Motor neuron (in vitro differentiated cells): ENCODE measurements at regions not wholly inside any gene's neighbourhood (a gene's known extent, or its start where the extent isn't known, plus 50 kb on each side); places are given as distances from the start of the nearest gene placed in this dataset.
A peak's percentile ranks its signal among the peaks of the same experiment; 100 is the strongest.

Source experiments
- ATAC-seq, 8 experiments: fragments of 200-7000 bp; cut with Tn5 transposase; replicated peaks in 6 of 8; 2 replicates each; pipeline ENCODE4 v1.8.0; 2021; ENCODE audit warnings: mild to moderate bottlenecking in 8 of 8, moderate library complexity in 8 of 8
- H3K27ac ChIP-seq, 2 donors: fragments of 250-450 bp; sonication (Bioruptor Pico); 2 replicates each; pipeline ENCODE4 v1.9.0; 2021; ENCODE audit warnings: antibody characterized with exemption in 2 of 2, mild to moderate bottlenecking in 2 of 2, moderate library complexity in 1 of 2
- H3K4me1 ChIP-seq, 2 donors: fragments of 250-450 bp; sonication (Bioruptor Pico); replicated peaks in 1 of 2; 2 replicates each; pipeline ENCODE4 v1.6.1; 2021; ENCODE audit warnings: antibody characterized with exemption in 2 of 2, mild to moderate bottlenecking in 2 of 2, moderate library complexity in 1 of 2
- H3K4me3 ChIP-seq, 5 donors: fragments of 250-450 bp; sonication (Bioruptor Pico); 2 replicates each; pipeline ENCODE4 v1.9.0; 2021; ENCODE audit warnings: antibody characterized with exemption in 5 of 5, mild to moderate bottlenecking in 5 of 5, moderate library complexity in 4 of 5
- WGBS, 10 experiments: fragments of 450-650 bp; shearing (Covaris generic); methylation state at CpG; one replicate each; pipeline ENCODE4 v1.0.0; 2022; 5-methylcytosine and 5-hydroxymethylcytosine counted together
- in situ Hi-C, 9 experiments: fragments of 400-800 bp; cut with MboI; loops; one replicate each; pipeline ENCODE4 v1.15.0; 2021; ENCODE audit warnings: low sequenced_read_pairs in 9 of 9, low pct_unique_long_range_greater_than_20kb in 2 of 9; ENCODE audit not compliant: unreplicated experiment in 9 of 9

DNA sequence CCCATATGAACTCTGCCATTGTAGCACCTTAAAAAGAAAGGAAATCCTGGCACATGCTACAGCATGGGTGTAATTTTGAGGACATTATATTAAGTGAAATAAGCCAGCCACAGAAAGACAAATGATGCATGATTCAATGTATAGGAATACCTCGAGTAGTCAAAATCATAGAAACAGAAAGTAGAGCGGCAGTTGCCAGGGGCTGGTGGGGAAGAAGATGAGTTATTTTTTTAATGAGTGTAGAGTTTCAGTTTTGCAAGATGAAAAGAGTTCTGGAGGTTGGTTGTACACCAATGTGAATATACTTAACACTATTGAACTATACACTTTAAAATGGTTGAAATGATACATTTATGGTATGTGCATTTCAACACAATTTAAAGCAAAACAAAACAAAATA is 133.0 kb downstream of the ZDHHC21 start:
- in situ Hi-C loops, result no loop called here
- no peak overlapping the region for H3K4me3 ChIP-seq
- no peak overlapping the region for H3K27ac ChIP-seq
- peaks cover 7 to 16% of the 10 kb centered on the region in 2 donors for H3K4me1 ChIP-seq
- 29 to 100% (median 90%) methylated on average over 1 to 2 of the region's 2 CpGs for WGBS, 10 experiments
- ATAC-seq, result no peak

- H3K27ac ChIP-seq, result no peak overlapping the region
- in situ Hi-C loops, result no loop called here
- ATAC-seq, result peak in 1 of 8 experiments; percentile 64
- WGBS, 10 experiments, result 9 to 100% (median 98%) methylated on average over 1 to 4 of the region's 4 CpGs; no CpG with 5 or more reads in 3 of the 10 experiments
- no peaks in the 10 kb centered on the region for H3K4me1 ChIP-seq
- H3K4me3 ChIP-seq, result no peak overlapping the region
Measured at GRCh38 chr9:14554886-14555285, 138.3 kb downstream of the ZDHHC21 start.

DNA sequence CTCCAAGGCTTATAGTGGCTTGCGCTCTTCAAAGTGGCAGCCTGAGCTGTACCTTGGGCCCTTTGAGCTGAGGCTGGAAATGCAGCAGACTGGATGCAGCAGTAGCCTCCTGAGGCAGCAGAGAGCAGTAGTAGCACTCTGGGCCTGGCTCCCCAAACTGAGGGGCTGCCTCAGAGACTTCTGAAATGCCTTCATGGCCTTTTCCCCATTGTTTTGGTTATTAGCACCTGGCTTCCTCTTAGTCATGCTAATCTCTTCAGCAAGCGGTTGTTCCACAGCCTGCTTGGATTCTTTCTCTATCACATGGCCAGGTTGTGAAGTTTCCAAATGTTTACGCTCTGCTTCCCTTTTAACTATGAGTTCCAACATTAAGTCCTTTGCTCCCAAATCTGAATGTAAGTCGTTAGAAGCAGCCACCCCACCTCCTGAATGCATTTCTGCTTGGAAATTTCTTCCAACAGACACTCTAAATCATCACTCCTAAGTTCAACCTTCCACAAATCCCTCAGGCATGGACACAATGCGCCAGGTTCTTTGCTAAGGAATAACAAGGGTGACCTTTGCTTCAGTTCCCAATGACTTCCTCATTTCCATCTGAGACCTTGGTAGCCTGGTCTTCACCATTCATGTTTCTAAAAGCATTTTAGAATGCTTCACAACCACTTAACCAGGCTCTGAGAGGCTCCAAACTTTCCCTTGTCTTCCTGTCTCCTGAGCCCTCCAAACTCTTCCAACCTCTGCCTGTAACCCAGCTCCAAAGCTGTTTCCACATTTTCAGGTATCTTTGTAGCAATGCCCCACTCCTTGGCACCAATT is 145.8 kb downstream of the ZDHHC21 start:
- 0 to 100% (median 76%) methylated on average over 1 to 5 of the region's 5 CpGs; no CpG with 5 or more reads in 2 of the 10 experiments for WGBS, 10 experiments
- in situ Hi-C loops, result no loop called here
- H3K27ac ChIP-seq, result no peak overlapping the region
- no peak for ATAC-seq
- no peak overlapping the region for H3K4me3 ChIP-seq
- no peaks in the 10 kb centered on the region for H3K4me1 ChIP-seq

DNA sequence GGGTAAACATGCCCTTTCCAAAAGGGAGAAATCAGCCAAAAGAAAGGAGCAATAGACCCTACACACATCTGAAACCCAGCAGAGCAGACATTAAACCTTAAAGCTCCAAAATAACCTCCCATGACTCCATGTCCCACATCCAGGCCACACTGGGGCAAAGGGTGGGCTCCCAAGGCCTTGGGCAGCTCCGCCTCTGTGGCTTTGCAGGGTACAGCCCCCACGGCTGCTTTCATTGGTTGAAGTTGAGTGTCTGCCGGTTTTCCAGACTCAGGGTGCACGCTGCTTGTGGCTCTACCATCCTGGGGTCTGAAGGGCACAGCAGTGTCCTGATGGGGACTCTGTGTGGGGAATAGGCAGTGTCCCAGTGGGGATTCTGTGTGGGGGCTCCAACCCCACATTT is 146.5 kb downstream of the ZDHHC21 start:
- no peak for ATAC-seq
- Histone ChIP-seq H3K27ac (no peak overlapping the region), H3K4me1 (no peaks in the 10 kb centered on the region), H3K4me3 (no peak overlapping the region)
- in situ Hi-C loops, result no loop called here
- 40 to 100% (median 85%) methylated on average over 1 to 4 of the region's 4 CpGs; no CpG with 5 or more reads in 7 of the 10 experiments for WGBS, 10 experiments

DNA sequence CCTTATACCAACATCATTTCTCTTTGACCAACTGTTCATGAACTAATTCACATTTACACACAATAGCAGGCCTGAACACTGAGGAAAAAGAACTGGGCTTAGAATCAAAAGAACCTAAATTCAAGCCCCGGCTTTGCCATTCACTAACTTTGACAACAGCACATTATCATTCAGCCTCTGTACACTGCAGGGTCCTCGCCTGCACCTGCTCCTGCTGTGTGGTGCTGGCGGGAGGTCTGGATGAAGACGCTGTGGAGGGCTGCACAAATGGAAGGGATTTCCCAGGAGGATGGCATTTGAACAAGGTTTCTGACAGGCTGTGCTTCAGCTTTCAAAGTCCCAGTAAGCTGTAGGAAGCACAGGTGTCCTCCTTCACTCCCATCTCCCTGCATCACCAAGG is 151.2 kb downstream of the ZDHHC21 start:
- peak in 1 of 8 experiments; percentile 48 for ATAC-seq
- WGBS, 10 experiments, result 0 to 82% (median 26%) methylated on average over 2 to 3 of the region's 4 CpGs; no CpG with 5 or more reads in 6 of the 10 experiments
- no peak overlapping the region for H3K27ac ChIP-seq
- no peaks in the 10 kb centered on the region for H3K4me1 ChIP-seq
- H3K4me3 ChIP-seq, result no peak overlapping the region
- in situ Hi-C loops, result no loop called here

DNA sequence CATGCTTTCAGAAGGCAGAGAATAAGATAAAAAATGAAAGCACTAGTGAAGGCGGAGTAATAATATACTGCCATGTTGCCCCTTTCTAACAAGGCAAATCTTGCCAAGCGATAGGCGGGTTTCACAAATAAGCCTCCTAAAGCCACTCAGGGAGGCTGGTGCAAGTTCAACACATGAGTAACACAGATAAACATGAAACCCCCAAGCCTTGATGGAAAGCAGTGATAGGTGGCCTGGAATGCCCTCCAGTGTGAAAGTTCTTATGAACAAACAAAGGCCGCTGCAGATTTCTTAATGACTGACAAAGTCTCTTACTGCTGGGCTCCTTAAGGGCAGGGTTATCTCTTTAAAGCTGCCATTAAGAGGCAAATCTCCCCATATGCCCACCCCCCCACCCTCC is 154.7 kb downstream of the ZDHHC21 start:
- Histone ChIP-seq H3K4me1 (peaks cover 4 to 6% of the 10 kb centered on the region in 2 donors), H3K4me3 (no peak overlapping the region), H3K27ac (no peak overlapping the region)
- no peak for ATAC-seq
- in situ Hi-C loops, result no loop called here
- WGBS, 10 experiments, result 60 to 100% (median 100%) methylated on average over 1 to 4 of the region's 4 CpGs; no CpG with 5 or more reads in 2 of the 10 experiments

DNA sequence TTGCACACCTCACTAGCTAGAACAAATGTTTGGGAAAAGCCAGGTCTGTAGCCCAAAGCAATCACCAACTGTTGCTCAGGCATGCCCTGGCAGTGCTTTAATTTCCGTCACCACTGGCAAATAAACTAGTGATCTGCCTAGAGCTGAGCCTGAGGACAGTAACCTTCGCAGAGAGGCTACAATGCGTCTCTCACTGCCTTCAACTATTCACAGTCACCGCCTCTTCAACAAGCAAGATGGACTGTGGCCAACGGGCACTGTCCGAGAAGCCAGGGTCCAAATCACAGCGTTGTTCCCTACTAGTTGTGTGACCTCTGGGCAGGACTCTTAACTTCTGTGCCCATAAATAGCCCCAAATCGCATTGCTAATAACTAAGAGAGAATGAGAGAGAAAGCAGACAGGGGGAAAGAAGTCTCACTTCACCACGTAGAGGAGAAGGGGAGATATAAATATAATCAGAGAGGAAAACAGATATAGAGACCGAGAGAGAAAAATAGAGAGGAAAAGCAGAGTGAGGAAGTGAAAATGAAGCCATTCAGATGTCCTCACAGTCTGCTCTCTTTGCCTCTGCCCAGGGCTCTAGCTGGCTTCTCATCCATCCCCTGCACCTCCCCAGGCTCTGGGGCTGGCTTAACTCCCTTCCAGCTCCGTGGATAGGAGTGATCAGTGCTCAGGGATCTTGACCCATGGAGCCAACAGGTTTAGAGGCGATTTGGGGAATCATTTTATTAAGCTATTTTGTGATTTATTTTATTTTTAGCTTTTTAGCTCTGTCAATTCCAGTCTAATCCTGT is 157.9 kb downstream of the ZDHHC21 start:
- in situ Hi-C loops, result no loop called here
- Histone ChIP-seq H3K4me3 (no peak overlapping the region), H3K4me1 (peaks cover 29% of the 10 kb centered on the region in 2 donors), H3K27ac (no peak overlapping the region)
- WGBS, 10 experiments, result 45 to 100% (median 75%) methylated on average over 2 to 10 of the region's 12 CpGs
- no peak for ATAC-seq

DNA sequence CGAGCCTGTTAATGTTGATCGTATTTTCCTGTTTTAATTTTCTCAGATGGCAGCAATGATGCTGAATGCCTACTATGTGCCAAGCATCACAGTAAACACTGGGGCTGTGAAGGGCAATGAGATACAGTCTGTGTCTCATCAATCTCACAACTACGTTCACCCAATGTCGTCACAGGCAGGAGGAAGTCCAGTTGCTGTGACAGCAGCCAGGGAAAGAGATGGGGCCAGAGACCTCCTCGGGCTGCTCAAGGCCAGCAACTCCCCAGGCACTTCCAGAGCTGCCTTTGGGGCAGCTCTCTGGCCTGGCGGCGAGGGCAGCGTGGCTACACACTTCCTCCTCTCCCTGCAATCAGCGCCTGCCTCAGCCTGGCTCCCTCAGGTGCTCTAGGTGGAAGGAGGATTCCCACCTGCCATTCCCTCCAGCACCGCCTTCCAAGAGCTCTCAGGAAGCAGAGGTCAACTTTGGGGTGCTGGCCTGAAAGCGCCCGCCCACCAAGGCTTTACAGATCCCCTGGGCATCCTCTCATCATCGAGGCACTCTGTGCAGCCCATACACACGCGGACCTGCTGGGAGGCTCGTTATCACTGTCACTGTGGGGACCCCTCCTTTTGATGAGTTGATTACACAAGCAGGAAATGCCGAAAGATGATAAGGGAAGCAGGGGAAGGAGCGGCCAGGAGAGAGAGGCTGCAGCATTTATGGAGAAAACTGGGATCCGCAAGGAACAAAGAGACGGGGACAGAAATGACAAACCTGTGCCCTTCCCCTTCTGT is 159.2 kb downstream of the ZDHHC21 start:
- in situ Hi-C loops, result no loop called here
- H3K4me1 ChIP-seq, result peaks cover 29 to 32% of the 10 kb centered on the region in 2 donors
- ATAC-seq, result peak in 1 of 8 experiments; percentile 36
- H3K4me3 ChIP-seq, result no peak overlapping the region
- H3K27ac ChIP-seq, result no peak overlapping the region
- WGBS, 10 experiments, result 58 to 100% (median 77%) methylated on average over 3 to 11 of the region's 20 CpGs

DNA sequence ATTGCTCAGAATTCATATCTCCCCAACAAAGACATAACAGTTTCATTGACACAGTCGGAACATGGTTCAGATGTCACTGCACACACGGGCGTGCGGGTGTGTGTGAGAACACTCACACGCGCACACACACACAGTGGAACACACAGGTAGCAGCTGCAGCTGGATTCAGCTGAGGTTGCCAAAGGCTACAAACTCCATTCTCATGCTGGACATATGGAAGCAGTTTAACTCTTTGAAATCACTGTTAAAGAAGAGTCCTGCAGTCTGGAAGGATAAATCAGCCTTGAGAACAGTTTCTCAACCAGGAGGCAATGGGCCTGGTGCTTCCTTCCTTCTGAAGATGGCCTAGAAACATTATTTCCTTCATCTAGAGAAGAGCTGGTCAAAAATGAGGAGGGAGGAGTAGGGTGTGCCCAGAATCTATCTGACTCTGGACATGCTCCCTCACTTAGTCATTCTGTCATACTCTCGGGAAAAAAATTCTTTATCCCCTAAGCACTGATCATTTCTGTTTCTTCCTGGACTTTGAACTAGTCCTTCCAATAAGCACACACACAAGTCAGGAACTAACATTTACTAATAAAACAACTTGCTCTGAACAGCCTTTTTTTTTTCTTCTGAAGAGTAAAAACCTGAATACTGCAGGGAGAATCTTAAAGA is 160.6 kb downstream of the ZDHHC21 start:
- ATAC-seq, result peak in 3 of 8 experiments; percentile 30 to 94 (median 92)
- H3K4me3 ChIP-seq, result no peak overlapping the region
- peaks cover 32 to 35% of the 10 kb centered on the region in 2 donors for H3K4me1 ChIP-seq
- H3K27ac ChIP-seq, result no peak overlapping the region
- WGBS, 10 experiments, result 60 to 96% (median 71%) methylated on average over 1 to 4 of the region's 7 CpGs; no CpG with 5 or more reads in 6 of the 10 experiments
- in situ Hi-C loops, result no loop called here

- in situ Hi-C loops, result no loop called here
- Histone ChIP-seq H3K4me1 (peaks cover 32 to 35% of the 10 kb centered on the region in 2 donors), H3K4me3 (no peak overlapping the region), H3K27ac (no peak overlapping the region)
- ATAC-seq, result peak in 6 of 8 experiments; percentile 57 to 82 (median 60)
- WGBS, 10 experiments, result 62 to 88% (median 72%) methylated on average over 1 to 14 of the region's 15 CpGs
Measured at GRCh38 chr9:14531341-14532269, 161.6 kb downstream of the ZDHHC21 start.

DNA sequence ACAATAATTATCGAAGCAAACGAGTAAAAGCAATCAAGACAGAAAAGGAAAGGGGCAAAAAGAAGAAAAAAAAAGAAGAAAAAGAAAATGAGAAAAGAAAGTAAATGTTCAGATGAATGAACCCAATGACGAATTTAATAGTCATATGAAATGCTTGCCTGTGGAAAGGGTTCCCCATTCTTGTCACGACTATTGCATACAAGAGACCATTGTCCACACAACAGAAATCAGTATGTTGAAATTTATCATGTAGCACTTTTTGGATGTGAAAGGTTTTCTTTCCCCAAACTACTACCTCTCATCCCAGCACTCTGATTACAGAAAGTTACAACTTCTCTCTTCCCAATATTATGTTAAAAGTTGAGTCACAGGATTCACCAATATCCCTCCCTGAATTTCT is 162.4 kb downstream of the ZDHHC21 start:
- Histone ChIP-seq H3K27ac (no peak overlapping the region), H3K4me3 (no peak overlapping the region), H3K4me1 (peaks cover 35% of the 10 kb centered on the region in 2 donors)
- ATAC-seq, result no peak
- in situ Hi-C loops, result no loop called here
- WGBS, 10 experiments, result 80 to 100% (median 95%) methylated on average over 2 to 4 of the region's 4 CpGs
